ENCODE measurements at regions not wholly inside any gene's neighbourhood (a gene's known extent, or its start where the extent isn't known, plus 50 kb on each side); places are given as distances from the start of the nearest gene placed in this dataset.
"Not testable (repeated sequence)": the region's sequence is repeated elsewhere in the genome, so short reads cannot be mapped to it uniquely, and the experiment has no call there.

DNA sequence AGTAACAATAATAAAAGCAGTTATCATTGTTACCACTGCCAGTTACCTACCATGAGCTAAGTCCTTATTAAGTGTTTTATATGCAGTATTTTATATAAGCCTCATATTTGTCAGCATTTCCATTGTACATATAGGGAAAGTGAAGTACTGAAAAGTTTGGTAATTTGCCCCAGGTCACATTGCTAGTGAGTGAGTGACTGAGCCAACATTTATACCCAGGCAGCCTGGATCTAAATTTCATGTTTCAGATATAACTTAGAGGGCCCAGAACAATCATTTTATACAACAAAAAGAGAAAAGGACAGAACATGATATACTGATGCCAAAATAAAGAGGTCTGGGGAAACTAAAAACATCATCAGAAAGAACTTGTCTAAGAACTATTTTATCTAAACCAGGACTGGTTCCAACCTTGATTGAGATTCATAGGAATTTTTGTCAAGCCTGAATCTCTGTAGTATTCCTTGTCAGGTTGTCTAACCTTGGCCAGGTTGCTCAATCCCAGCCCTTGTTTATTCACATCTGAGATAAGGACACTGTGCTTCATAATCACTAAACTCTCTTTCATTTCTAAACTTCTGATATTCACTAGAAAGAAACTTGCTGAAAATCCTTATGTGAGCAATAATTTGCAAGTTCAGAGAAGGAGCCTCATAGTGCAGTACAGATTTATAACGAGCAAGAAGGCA is 308.2 kb downstream of the IPMK start:
- DNase-seq (ENCODE audit: low spot score): no peak

GRCh38 chr10:57955076-57955475 is 312.6 kb downstream of the IPMK start:
- no peak for DNase-seq (ENCODE audit: low spot score)

DNA sequence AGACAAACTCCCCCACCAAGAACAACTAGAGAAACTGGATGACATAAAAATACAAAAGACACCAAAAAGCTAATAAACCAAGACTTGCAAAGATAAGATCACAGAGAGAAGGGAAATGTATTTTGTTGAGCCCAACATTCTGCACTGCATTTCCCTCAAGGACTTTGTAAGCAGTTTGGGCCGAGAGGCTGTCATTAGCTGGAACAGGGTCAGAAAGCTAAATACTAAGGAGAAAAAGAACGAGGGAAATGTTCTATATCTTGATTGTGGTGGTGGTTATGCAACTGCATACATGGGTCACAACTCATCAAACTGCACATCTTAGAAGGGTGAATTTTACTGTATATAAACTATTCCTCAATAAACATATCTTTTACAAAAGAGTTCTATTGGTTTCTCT is 315.0 kb downstream of the IPMK start:
- no peak for DNase-seq (ENCODE audit: low spot score)

DNA sequence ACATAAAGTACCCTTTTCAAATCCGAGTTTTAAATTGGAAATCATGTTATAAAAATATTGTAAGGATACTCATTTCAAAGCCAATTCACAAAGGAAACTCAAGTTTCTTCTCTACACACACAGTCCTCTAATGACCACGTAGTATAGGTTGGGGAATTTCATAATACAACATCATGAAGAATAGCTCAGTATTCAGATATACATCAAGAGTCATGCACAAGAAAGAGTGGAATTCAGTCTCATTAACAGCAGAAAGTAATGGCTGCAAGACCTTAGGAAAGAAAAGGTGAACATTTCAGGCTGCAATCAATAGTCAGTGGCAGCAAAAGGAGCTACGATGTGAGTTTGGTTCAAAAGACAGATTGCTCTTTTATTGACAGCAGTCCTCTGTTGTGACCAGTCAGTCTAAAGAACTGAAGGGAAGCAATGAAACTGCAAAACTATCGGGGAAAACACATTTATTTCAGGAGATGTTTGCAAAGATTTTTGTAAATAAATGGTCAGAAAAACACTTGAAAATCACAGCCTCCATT is 317.2 kb downstream of the IPMK start:
- DNase-seq (ENCODE audit: low spot score): no peak

- DNase-seq (ENCODE audit: low spot score): no peak
Observed at GRCh38 chr10:57948796-57949195, 318.9 kb downstream of the IPMK start.

- DNase-seq (ENCODE audit: low spot score): no peak
Observed at GRCh38 chr10:57946833-57947232, 320.9 kb downstream of the IPMK start.

GRCh38 chr10:57943701-57944100 is 324.0 kb downstream of the IPMK start:
- DNase-seq (ENCODE audit: low spot score): no peak

- DNase-seq (ENCODE audit: low spot score): no peak
Observed at GRCh38 chr10:57925045-57925444, 342.6 kb downstream of the IPMK start.

DNA sequence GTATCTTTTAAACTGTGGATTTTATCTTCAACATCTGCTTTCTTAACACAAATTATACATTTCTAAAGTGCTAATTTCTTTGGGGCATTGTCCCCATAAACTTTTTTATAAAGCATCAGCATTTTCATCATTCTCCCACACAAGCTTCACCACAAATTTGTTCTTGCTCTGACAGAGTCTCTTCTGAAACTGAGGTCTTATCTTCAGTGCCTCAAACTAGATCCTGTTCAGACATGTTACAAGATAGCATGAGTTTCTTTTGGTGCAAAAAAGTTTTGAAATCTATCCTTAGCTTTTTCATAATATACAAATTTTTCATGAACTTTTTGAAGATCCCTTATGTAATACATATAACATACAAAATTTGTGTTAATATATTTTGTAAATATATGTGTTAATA is 346.6 kb downstream of the IPMK start:
- no peak for DNase-seq (ENCODE audit: low spot score)

GRCh38 chr10:57919864-57920263 is 347.8 kb downstream of the IPMK start:
- no peak for DNase-seq (ENCODE audit: low spot score)

DNA sequence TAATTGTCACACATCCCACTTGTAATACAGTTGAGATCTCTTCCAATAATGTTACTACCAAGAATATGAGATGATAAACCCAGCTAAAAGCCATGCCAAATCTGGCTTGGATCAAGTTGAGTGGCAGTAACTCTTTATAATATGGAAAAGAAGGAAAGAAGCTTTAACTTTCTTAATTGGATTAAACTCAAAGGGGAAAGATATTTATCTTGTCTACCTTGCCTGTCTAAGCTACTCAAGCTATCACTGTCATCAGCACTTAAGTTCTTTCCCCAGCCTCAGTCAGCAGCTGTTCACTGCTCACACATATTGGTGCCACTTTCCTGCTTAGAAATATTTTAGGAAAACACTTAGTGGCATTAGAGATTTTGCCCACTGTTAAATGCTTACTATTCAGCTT is 350.7 kb downstream of the IPMK start:
- DNase-seq (ENCODE audit: low spot score): no peak

DNA sequence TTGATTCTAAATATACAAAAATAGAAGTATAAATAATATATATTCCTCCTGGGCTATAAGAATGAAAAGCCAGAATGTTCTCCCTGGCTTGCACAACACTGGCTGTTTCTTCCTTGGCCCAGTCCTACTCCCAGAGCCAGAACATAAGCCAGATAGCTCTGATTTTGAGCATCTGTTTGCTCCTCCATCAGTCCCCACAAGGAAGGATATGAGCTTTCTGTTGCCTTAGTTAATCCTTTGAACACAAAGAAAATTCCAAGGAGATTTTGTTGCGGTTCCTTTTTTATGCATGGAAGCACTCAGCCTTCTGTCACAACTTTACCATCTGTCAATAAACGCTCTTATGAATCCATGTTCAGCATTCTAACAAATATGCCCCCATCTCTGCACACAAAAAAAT is 361.8 kb downstream of the IPMK start:
- no peak for DNase-seq (ENCODE audit: low spot score)

DNA sequence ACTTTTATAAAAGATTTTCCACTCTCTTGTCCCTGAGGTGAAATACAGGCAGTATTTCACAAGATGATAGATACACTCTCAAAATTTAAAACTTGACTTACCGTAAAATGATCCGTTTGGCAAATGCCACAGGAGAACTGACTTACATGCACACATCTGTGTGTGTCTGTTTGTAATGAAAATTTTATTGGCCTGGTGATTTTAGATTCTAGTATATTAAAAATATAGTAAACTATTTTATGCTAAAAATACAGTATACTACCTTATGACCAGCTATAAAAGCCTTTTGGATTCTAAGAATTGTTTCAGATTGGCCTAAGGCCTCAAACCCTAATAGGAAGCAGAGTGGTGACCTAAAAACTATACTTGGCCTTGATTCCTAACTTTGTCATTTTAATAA is 362.7 kb downstream of the IPMK start:
- DNase-seq (ENCODE audit: low spot score): no peak

- no peak for DNase-seq (ENCODE audit: low spot score)
Observed at GRCh38 chr10:57898231-57898630, 369.5 kb downstream of the IPMK start.

DNA sequence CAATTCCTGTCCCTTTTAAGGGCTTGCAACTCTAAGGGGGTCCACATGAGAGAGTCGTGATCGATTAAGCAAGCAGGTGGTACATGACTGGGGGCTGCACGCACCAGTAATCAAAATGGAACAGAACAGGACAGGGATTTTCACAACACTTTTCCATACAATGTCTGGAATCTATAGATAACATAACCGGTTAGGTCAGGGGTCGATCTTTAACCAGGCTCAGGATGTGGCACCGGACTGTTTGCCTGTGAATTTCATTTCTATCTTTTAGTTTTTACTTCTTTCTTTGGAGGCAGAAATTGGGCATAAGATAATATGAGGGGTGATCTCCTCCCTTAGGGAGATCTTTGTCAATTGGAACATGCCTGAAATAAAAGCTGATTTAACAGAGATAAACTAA is 370.1 kb downstream of the IPMK start:
- no peak for DNase-seq (ENCODE audit: low spot score)

GRCh38 chr10:57894361-57894760 is 373.3 kb downstream of the IPMK start:
- DNase-seq (ENCODE audit: low spot score): no peak

DNA sequence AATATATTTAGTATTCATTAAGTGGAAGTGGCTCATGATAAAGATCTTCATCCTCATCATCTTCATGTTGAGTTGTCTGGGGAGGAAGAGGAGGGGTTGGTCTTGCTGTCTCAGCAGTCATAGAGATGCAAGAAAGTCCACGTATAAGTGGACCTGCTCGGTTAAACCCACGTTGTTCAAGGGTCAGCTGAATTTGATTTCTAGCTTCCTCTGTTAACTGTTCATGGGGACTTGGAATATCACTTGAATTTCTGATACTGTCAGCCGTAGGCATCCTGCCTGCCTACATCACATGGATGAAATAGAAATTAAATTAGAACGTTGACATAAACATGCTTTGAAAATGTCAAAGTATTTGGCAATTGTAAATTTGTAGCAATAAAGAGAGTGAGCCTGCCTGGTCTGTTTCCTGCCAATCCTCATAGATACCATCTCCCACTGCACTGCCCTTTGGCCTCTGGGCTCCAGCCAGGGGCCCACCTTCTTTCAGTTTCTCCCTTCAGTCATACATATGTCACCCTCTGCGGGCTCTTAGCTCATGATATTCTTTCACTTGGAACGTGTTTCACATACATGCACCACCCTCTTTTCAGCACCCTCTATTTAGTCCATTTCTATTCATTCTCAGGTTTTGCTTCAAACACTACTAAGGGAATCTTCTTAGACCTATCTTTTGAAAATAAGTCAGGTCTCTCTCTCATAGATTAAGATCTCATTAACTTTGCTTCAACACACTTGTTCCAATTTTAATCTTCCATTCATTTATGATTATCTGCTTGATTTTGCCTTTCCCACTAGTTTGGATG is 376.3 kb downstream of the IPMK start:
- no peak for DNase-seq (ENCODE audit: low spot score)

DNA sequence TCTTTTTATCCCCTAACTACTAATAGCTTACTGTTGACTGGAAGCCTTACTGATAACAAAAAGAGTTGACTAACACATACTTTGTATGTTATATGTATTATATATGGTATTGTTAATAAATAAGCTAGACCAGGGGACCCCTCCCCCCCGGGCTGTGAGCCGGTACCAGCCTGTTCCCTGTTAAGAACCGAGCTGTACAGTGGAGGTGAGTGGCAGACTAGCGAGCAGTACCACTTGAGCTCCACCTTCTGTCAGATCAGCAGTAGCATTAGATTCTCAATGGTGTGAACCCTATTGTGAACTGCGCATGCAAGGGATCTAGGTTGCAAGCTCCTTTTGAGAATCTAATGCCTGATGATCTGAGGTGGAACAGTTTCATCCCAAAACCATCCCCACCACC is 377.0 kb downstream of the IPMK start:
- no peak for DNase-seq (ENCODE audit: low spot score)

GRCh38 chr10:57885618-57885968 is 382.1 kb downstream of the IPMK start:
- DNase-seq (ENCODE audit: low spot score): not testable (repeated sequence)

DNA sequence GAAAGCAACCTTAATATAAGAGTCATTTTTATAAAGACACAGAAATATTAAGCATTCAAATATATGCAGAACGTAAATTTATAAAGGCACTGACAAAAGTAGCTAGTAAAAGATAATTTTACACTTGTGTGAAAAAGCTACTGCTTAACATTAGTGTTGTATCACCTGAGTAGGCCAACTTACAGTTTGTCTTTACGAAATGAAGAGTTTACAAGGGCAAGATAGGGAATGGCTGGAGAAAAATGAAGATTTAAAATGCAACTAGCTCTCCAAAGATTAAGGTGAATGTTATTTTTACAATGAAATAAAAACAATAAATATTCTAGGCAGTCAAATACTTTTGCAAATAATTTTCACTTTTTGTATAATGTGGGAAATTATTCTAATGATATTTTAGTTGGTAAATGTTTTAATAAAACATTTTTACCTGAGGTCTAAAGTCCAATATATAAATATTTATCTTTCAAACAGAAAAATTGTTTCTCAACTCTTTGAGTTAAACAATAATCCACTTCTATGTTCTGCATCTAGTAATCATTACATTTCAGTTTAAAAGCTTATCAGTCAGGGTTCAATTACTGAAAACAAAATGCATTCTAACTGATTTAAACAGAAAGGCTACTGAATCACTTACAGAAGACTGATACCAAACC is 382.6 kb downstream of the IPMK start:
- DNase-seq (ENCODE audit: low spot score): no peak

DNA sequence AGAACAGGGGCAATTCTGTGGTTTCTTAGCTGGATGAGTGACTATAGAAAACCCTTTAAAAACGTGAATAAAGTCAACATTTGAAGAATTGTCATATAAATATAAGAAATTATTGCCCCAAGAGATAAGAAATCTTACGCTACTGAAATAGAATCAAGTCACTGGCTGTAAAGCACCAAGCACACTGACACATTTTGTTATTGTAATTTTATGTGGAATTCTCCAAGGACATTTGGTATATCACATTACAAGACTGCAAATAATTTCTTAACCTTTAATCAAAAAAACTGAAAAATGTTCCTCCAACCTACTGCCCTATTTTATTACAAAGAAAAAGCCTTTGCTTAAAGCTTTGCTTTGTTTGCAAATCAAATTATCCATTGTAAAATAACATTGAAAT is 383.3 kb downstream of the IPMK start:
- DNase-seq (ENCODE audit: low spot score): no peak

DNA sequence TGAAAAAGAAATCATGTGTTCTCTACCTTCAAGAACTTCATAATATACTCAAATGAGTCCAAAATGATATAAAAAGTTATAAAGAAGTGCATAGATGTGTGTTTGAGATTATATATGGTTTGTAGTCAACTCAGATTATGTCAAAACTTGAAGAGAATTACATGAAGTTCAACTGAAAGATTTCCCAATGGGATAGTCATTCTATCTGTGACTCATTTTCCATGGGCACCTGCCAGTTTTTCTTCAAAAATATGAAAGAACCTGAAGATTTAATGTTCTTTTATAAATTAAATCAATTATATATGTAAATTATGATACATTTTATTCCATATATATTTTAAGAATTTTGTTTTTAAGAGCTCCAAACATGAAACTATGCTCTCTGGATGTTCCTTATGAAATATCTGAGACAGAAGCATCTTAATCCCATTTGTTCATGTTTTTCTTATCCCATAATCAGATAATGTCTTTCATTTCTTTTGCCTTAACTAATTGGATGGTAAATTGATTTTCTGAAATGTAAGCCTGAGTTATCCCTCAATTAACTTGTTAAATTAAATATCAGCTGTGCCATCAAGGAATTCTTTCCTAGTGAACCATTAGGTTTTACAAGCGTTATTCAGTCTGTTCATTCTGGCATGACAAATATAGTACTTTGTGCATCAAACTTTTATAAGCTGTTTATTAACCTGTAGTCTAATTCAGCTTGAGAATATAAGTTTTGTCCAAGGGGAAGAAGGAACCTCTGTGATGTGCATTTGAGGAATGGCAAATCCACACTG is 387.1 kb downstream of the IPMK start:
- DNase-seq (ENCODE audit: low spot score): no peak
